ENCODE measurements at regions not wholly inside any gene's neighbourhood (a gene's known extent, or its start where the extent isn't known, plus 50 kb on each side); places are given as distances from the start of the nearest gene placed in this dataset.

GRCh38 chr5:174910245-174910737, 185.9 kb downstream of the MSX2 start:
- H3K4me1 Mint-ChIP-seq, result peaks cover 0 to 5% (median 0%) of the 10 kb centered on the region in 7 donors
- H3K4me1 ChIP-seq (ENCODE audit: control insufficient read depth in 2 of 2, insufficient read depth in 2 of 2, low read length in 2 of 2), result no peaks in the 10 kb centered on the region
- intact Hi-C loops (cut with micrococcal nuclease), result loop anchor here (1.0 kb wide), 1 partner anchor 26 kb away; no protein-coding TSS in a partner anchor
- CTCF ChIA-PET, result no interaction called here
- H3K4me3 ChIP-seq (ENCODE audit: low read length), result no peak overlapping the region
- POLR2A ChIA-PET, result no interaction called here
- H3K4me3 Mint-ChIP-seq, result peak overlapping the region in 1 of 10 donors; percentile 24
- no peak overlapping the region for H3K27ac ChIP-seq (ENCODE audit: low read depth, low read length)
- peak; percentile 2 to 61 (median 20) for DNase-seq
- no peaks in the 10 kb centered on the region for H3K36me3 Mint-ChIP-seq
- peaks cover 0 to 19% (median 1%) of the 10 kb centered on the region in 11 donors for H3K9me3 Mint-ChIP-seq
- no peaks in the 10 kb centered on the region for H3K36me3 ChIP-seq (ENCODE audit: control insufficient read depth in 2 of 3, insufficient read depth in 3 of 3, low read length in 3 of 3)
- H3K9me3 ChIP-seq (ENCODE audit: control insufficient read depth in 2 of 3, low read length in 3 of 3), result no peaks in the 10 kb centered on the region
- peaks cover 0 to 4% of the 10 kb centered on the region in 2 donors for H3K27me3 ChIP-seq (ENCODE audit: control insufficient read depth in 2 of 2, insufficient read depth in 2 of 2, low read length in 2 of 2)
- peaks cover 20 to 74% (median 55%) of the 10 kb centered on the region in 5 donors for H3K27me3 Mint-ChIP-seq
- H3K27ac Mint-ChIP-seq, result no peak overlapping the region
- peak; percentile 75 for ATAC-seq

GRCh38 chr5:174903172-174903732, 178.9 kb downstream of the MSX2 start:
- POLR2A ChIA-PET, result no interaction called here

GRCh38 chr5:174901336-174901735, 177.0 kb downstream of the MSX2 start:
- intact Hi-C loops (cut with micrococcal nuclease), result no loop called here
- Mint-ChIP-seq H3K36me3 (no peaks in the 10 kb centered on the region), H3K27ac (no peak overlapping the region), H3K9me3 (peaks cover 0 to 15% (median 5%) of the 10 kb centered on the region in 11 donors), H3K27me3 (peaks cover 2 to 45% (median 23%) of the 10 kb centered on the region in 5 donors), H3K4me3 (no peak overlapping the region), H3K4me1 (peaks cover 0 to 2% (median 0%) of the 10 kb centered on the region in 7 donors)
- no peaks in the 10 kb centered on the region for H3K36me3 ChIP-seq (ENCODE audit: control insufficient read depth in 2 of 3, insufficient read depth in 3 of 3, low read length in 3 of 3)
- H3K27ac ChIP-seq (ENCODE audit: low read depth, low read length), result no peak overlapping the region
- ATAC-seq (no peak), DNase-seq (no peak)
- CTCF ChIA-PET, result no interaction called here
- POLR2A ChIA-PET, result no interaction called here
- no peaks in the 10 kb centered on the region for H3K4me1 ChIP-seq (ENCODE audit: control insufficient read depth in 2 of 2, insufficient read depth in 2 of 2, low read length in 2 of 2)
- H3K9me3 ChIP-seq (ENCODE audit: control insufficient read depth in 2 of 3, low read length in 3 of 3), result no peaks in the 10 kb centered on the region
- no peaks in the 10 kb centered on the region for H3K27me3 ChIP-seq (ENCODE audit: control insufficient read depth in 2 of 2, insufficient read depth in 2 of 2, low read length in 2 of 2)
- H3K4me3 ChIP-seq (ENCODE audit: low read length), result no peak overlapping the region

More at GRCh38 chr5:174903172-174903732, 178.9 kb downstream of the MSX2 start:
- Mint-ChIP-seq H3K36me3 (no peaks in the 10 kb centered on the region), H3K4me3 (no peak overlapping the region), H3K4me1 (peaks cover 0 to 2% (median 0%) of the 10 kb centered on the region in 7 donors), H3K27me3 (peaks cover 8 to 58% (median 32%) of the 10 kb centered on the region in 5 donors), H3K27ac (no peak overlapping the region), H3K9me3 (peaks cover 0 to 16% (median 5%) of the 10 kb centered on the region in 11 donors)
- H3K4me3 ChIP-seq (ENCODE audit: low read length), result no peak overlapping the region
- no peaks in the 10 kb centered on the region for H3K27me3 ChIP-seq (ENCODE audit: control insufficient read depth in 2 of 2, insufficient read depth in 2 of 2, low read length in 2 of 2)
- intact Hi-C loops (cut with micrococcal nuclease), result no loop called here
- no peaks in the 10 kb centered on the region for H3K36me3 ChIP-seq (ENCODE audit: control insufficient read depth in 2 of 3, insufficient read depth in 3 of 3, low read length in 3 of 3)
- ATAC-seq (no peak), DNase-seq (no peak)
- no peak overlapping the region for H3K27ac ChIP-seq (ENCODE audit: low read depth, low read length)
- CTCF ChIA-PET, result no interaction called here
- no peaks in the 10 kb centered on the region for H3K4me1 ChIP-seq (ENCODE audit: control insufficient read depth in 2 of 2, insufficient read depth in 2 of 2, low read length in 2 of 2)
- no peaks in the 10 kb centered on the region for H3K9me3 ChIP-seq (ENCODE audit: control insufficient read depth in 2 of 3, low read length in 3 of 3)

GRCh38 chr5:174900240-174900865, 176.0 kb downstream of the MSX2 start:
- Histone ChIP-seq H3K4me1 (ENCODE audit: control insufficient read depth in 2 of 2, insufficient read depth in 2 of 2, low read length in 2 of 2) (no peaks in the 10 kb centered on the region), H3K27me3 (ENCODE audit: control insufficient read depth in 2 of 2, insufficient read depth in 2 of 2, low read length in 2 of 2) (no peaks in the 10 kb centered on the region), H3K4me3 (ENCODE audit: low read length) (no peak overlapping the region), H3K9me3 (ENCODE audit: control insufficient read depth in 2 of 3, low read length in 3 of 3) (no peaks in the 10 kb centered on the region), H3K27ac (ENCODE audit: low read depth, low read length) (no peak overlapping the region), H3K36me3 (ENCODE audit: control insufficient read depth in 2 of 3, insufficient read depth in 3 of 3, low read length in 3 of 3) (no peaks in the 10 kb centered on the region)
- peaks cover 0 to 5% (median 0%) of the 10 kb centered on the region in 11 donors for H3K9me3 Mint-ChIP-seq
- ATAC-seq (no peak), DNase-seq (no peak)
- ChIA-PET POLR2A (no interaction called here), CTCF (no interaction called here)
- H3K27ac Mint-ChIP-seq, result no peak overlapping the region
- no peaks in the 10 kb centered on the region for H3K36me3 Mint-ChIP-seq
- H3K27me3 Mint-ChIP-seq, result peaks cover 0 to 37% (median 15%) of the 10 kb centered on the region in 5 donors
- intact Hi-C loops (cut with micrococcal nuclease), result no loop called here
- peaks cover 0 to 2% (median 0%) of the 10 kb centered on the region in 7 donors for H3K4me1 Mint-ChIP-seq
- H3K4me3 Mint-ChIP-seq, result no peak overlapping the region

GRCh38 chr5:174897281-174897950, 173.0 kb downstream of the MSX2 start:
- Mint-ChIP-seq H3K27me3 (peaks cover 0 to 27% (median 14%) of the 10 kb centered on the region in 5 donors), H3K27ac (no peak overlapping the region), H3K4me3 (no peak overlapping the region), H3K9me3 (peaks cover 0 to 7% (median under 1%) of the 10 kb centered on the region in 11 donors), H3K36me3 (no peaks in the 10 kb centered on the region), H3K4me1 (peaks cover 0 to 2% (median 0%) of the 10 kb centered on the region in 7 donors)
- Histone ChIP-seq H3K4me1 (ENCODE audit: control insufficient read depth in 2 of 2, insufficient read depth in 2 of 2, low read length in 2 of 2) (no peaks in the 10 kb centered on the region), H3K27ac (ENCODE audit: low read depth, low read length) (no peak overlapping the region), H3K9me3 (ENCODE audit: control insufficient read depth in 2 of 3, low read length in 3 of 3) (no peaks in the 10 kb centered on the region), H3K27me3 (ENCODE audit: control insufficient read depth in 2 of 2, insufficient read depth in 2 of 2, low read length in 2 of 2) (no peaks in the 10 kb centered on the region), H3K36me3 (ENCODE audit: control insufficient read depth in 2 of 3, insufficient read depth in 3 of 3, low read length in 3 of 3) (no peaks in the 10 kb centered on the region), H3K4me3 (ENCODE audit: low read length) (no peak overlapping the region)
- DNase-seq (no peak), ATAC-seq (no peak)
- POLR2A ChIA-PET, result no interaction called here
- intact Hi-C loops (cut with micrococcal nuclease), result no loop called here
- CTCF ChIA-PET, result no interaction called here

GRCh38 chr5:174895360-174895759, 171.0 kb downstream of the MSX2 start:
- Mint-ChIP-seq H3K4me1 (peaks cover 0 to under 1% (median 0%) of the 10 kb centered on the region in 7 donors), H3K27ac (no peak overlapping the region), H3K4me3 (no peak overlapping the region), H3K27me3 (peaks cover 0 to 27% (median 23%) of the 10 kb centered on the region in 5 donors), H3K36me3 (no peaks in the 10 kb centered on the region), H3K9me3 (peaks cover 0 to 19% (median 7%) of the 10 kb centered on the region in 11 donors)
- no peaks in the 10 kb centered on the region for H3K4me1 ChIP-seq (ENCODE audit: control insufficient read depth in 2 of 2, insufficient read depth in 2 of 2, low read length in 2 of 2)
- H3K27ac ChIP-seq (ENCODE audit: low read depth, low read length), result no peak overlapping the region
- ChIA-PET CTCF (no interaction called here), POLR2A (no interaction called here)
- ATAC-seq (no peak), DNase-seq (no peak)
- H3K9me3 ChIP-seq (ENCODE audit: control insufficient read depth in 2 of 3, low read length in 3 of 3), result no peaks in the 10 kb centered on the region
- H3K27me3 ChIP-seq (ENCODE audit: control insufficient read depth in 2 of 2, insufficient read depth in 2 of 2, low read length in 2 of 2), result no peaks in the 10 kb centered on the region
- no peak overlapping the region for H3K4me3 ChIP-seq (ENCODE audit: low read length)
- intact Hi-C loops (cut with micrococcal nuclease), result no loop called here
- H3K36me3 ChIP-seq (ENCODE audit: control insufficient read depth in 2 of 3, insufficient read depth in 3 of 3, low read length in 3 of 3), result no peaks in the 10 kb centered on the region

Data from naive thymus-derived CD4-positive, alpha-beta T cell (primary cell).